GM12878 (cell line): ENCODE measurements at regions not wholly inside any gene's neighbourhood (a gene's known extent, or its start where the extent isn't known, plus 50 kb on each side); places are given as distances from the start of the nearest gene placed in this dataset.

Experiments
- CBX5 ChIP-seq: sonication (generic); IDR thresholded peaks from 2 replicates; pipeline ENCODE4 v1.6.1; 2016; ENCODE audit warnings: low read depth, moderate library complexity, mild to moderate bottlenecking, inconsistent platforms
- ESRRA ChIP-seq: IDR thresholded peaks from 2 replicates; pipeline ENCODE4 v1.6.1; 2012; ENCODE audit warnings: mild to moderate bottlenecking, low read length, improper control_type of control experiment
- POLR2A ChIP-seq: IDR thresholded peaks from 2 replicates; pipeline ENCODE4 v1.6.1; 2011; ENCODE audit warnings: low read depth, mild to moderate bottlenecking, low read length
- SIX5 ChIP-seq: IDR thresholded peaks from 2 replicates; pipeline ENCODE4 v1.6.1; 2011; ENCODE audit warnings: mild to moderate bottlenecking, low read depth, low read length, moderate library complexity; ENCODE audit not compliant: severe bottlenecking
- SP1 ChIP-seq: IDR thresholded peaks from one replicate; pipeline ENCODE4 v1.6.1; 2011; ENCODE audit warnings: low read depth, low read length

DNA sequence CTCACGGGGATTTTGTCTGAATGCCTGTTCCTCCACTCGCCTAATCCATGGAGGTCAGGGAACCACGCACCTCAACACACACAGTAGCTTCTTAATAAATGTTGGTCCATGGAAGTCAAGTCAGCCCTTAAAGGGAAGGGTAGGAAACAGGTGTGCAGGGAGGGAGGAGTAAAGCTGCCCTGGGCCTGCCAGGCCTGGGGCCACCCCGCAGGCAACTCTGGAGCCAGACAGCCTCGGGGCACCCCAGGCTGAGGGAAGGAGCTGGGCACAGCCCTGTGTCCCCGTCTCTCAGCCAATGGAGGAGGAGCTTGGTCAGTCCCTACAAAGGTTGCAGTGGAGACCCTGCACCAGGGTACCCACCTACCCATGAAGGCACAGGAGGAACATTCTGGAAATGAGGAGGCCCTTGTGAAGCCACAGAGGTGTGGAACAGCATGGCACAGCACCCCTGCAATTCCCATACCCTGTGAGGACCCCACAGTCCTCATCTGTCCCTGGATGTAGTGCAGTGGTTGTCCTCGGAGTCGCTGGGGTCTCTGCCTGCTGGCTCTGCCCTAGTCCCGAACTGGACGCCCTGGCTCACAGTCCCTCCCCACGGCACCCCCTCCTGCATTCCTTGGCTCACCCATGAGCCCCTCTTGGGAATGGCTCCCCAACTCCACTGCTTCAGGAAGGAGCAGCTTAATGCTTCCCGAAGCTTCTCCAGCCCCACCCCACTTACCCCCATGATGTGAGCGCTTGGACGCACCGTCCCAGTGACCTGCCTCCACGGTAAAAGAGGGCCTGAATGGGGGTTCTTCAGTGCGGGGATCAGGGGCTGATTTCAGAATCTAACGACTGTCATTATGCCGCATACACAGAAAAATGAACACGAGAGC, 79.2 kb upstream of the INSIG1 start:
- TF ChIP-seq ESRRA, result no peak
- TF ChIP-seq SP1, result no peak
- TF ChIP-seq SIX5, result no peak
- TF ChIP-seq POLR2A, result no peak
- no peak for TF ChIP-seq CBX5
